HL-60 (cell line): ENCODE measurements at regions not wholly inside any gene's neighbourhood (a gene's known extent, or its start where the extent isn't known, plus 50 kb on each side); places are given as distances from the start of the nearest gene placed in this dataset.
"Not testable (repeated sequence)": the region's sequence is repeated elsewhere in the genome, so short reads cannot be mapped to it uniquely, and the experiment has no call there.

Experiments
- DNase-seq, 2 experiments: peaks; one replicate each; pipeline ENCODE4 v3.0.0-alpha.2; 2010 to 2020; ENCODE audit warnings: low read depth in 1 of 2, low spot score in 1 of 2
- H3K27ac ChIP-seq: fragments of 250-450 bp; sonication (Bioruptor Pico); replicated peaks from 2 replicates; pipeline ENCODE4 v1.5.1; 2020; ENCODE audit warnings: mild to moderate bottlenecking, moderate library complexity
- H3K27me3 ChIP-seq: fragments of 250-450 bp; sonication (Bioruptor Pico); 2 replicates; pipeline ENCODE4 v1.5.1; 2021; ENCODE audit warnings: mild to moderate bottlenecking, moderate library complexity; ENCODE audit not compliant: insufficient read depth, poor library complexity, severe bottlenecking
- H3K4me3 ChIP-seq: replicated peaks from 2 replicates; pipeline ENCODE4 v1.5.1; 2011; ENCODE audit warnings: mild to moderate bottlenecking, control low read depth, low read length; ENCODE audit not compliant: insufficient read depth
- GABPA ChIP-seq: IDR thresholded peaks from 2 replicates; pipeline ENCODE4 v1.6.1; 2012; ENCODE audit warnings: low read depth
- POLR2AphosphoS5 ChIP-seq: IDR thresholded peaks from 2 replicates; pipeline ENCODE4 v1.6.1; 2012; ENCODE audit warnings: low read depth
- SPI1 ChIP-seq: IDR thresholded peaks from 2 replicates; pipeline ENCODE4 v1.6.1; 2012; ENCODE audit warnings: low read depth, mild to moderate bottlenecking, borderline replicate concordance
- TF ChIP-seq, protein P1 (sequence below): IDR thresholded peaks from 2 replicates; pipeline ENCODE4 v1.6.1; 2012; ENCODE audit warnings: low read depth; ENCODE audit not compliant: insufficient replicate concordance
- TF ChIP-seq, protein P2 (sequence below): IDR thresholded peaks from one replicate; pipeline ENCODE4 v1.5.1; 2011; ENCODE audit warnings: low read length, control low read depth, inconsistent platforms; ENCODE audit not compliant: insufficient read depth

DNA sequence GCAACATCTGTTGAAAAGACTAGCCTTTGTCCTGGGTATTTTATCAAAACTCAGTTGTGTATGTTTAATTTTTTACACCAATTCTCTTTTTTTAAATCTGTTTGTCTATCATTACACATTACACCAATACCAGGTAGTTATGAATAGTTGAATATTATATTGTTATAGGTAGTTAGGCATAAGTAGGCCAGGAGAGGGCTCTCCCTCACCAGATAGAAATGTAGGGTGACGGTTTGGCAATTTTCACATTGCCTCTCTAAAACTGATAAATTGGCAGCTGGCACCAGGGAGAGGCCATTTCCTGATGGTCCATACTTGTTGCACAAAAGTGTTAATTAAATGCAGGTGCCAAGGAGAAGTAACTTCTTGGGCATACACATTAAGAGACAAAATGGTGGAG lies 483.1 kb upstream of the EPHA6 start:
- TF ChIP-seq, protein P1, sequence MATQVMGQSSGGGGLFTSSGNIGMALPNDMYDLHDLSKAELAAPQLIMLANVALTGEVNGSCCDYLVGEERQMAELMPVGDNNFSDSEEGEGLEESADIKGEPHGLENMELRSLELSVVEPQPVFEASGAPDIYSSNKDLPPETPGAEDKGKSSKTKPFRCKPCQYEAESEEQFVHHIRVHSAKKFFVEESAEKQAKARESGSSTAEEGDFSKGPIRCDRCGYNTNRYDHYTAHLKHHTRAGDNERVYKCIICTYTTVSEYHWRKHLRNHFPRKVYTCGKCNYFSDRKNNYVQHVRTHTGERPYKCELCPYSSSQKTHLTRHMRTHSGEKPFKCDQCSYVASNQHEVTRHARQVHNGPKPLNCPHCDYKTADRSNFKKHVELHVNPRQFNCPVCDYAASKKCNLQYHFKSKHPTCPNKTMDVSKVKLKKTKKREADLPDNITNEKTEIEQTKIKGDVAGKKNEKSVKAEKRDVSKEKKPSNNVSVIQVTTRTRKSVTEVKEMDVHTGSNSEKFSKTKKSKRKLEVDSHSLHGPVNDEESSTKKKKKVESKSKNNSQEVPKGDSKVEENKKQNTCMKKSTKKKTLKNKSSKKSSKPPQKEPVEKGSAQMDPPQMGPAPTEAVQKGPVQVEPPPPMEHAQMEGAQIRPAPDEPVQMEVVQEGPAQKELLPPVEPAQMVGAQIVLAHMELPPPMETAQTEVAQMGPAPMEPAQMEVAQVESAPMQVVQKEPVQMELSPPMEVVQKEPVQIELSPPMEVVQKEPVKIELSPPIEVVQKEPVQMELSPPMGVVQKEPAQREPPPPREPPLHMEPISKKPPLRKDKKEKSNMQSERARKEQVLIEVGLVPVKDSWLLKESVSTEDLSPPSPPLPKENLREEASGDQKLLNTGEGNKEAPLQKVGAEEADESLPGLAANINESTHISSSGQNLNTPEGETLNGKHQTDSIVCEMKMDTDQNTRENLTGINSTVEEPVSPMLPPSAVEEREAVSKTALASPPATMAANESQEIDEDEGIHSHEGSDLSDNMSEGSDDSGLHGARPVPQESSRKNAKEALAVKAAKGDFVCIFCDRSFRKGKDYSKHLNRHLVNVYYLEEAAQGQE = no peak
- TF ChIP-seq, protein P2, sequence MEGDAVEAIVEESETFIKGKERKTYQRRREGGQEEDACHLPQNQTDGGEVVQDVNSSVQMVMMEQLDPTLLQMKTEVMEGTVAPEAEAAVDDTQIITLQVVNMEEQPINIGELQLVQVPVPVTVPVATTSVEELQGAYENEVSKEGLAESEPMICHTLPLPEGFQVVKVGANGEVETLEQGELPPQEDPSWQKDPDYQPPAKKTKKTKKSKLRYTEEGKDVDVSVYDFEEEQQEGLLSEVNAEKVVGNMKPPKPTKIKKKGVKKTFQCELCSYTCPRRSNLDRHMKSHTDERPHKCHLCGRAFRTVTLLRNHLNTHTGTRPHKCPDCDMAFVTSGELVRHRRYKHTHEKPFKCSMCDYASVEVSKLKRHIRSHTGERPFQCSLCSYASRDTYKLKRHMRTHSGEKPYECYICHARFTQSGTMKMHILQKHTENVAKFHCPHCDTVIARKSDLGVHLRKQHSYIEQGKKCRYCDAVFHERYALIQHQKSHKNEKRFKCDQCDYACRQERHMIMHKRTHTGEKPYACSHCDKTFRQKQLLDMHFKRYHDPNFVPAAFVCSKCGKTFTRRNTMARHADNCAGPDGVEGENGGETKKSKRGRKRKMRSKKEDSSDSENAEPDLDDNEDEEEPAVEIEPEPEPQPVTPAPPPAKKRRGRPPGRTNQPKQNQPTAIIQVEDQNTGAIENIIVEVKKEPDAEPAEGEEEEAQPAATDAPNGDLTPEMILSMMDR = no peak
- TF ChIP-seq SPI1 = no peak
- no peak for TF ChIP-seq GABPA
- no peak for TF ChIP-seq POLR2AphosphoS5
- no peak overlapping the region for H3K27ac ChIP-seq
- H3K4me3 ChIP-seq = no peak overlapping the region
- H3K27me3 ChIP-seq = no peaks in the 10 kb centered on the region
- DNase-seq = no peak

DNA sequence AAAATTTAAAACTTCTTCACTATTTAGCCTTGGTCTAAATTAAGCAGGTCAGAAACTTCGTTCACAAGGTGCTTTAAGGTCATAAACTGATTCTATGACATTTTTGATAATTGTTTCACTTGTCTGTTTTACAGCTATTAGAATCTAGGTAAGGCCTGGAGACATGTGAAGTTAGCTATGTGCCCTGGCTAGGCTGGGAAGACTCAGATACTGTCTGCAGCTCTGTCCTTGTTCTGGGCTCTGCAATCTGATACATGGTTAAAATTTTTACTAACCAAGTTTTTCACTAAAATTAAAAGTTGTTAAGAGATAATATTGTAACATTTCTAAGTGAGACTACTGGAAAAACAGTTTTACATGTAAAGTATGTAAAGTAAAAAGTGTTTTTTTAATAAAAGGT lies 479.6 kb upstream of the EPHA6 start:
- no peak overlapping the region for H3K27ac ChIP-seq
- no peak for DNase-seq

DNA sequence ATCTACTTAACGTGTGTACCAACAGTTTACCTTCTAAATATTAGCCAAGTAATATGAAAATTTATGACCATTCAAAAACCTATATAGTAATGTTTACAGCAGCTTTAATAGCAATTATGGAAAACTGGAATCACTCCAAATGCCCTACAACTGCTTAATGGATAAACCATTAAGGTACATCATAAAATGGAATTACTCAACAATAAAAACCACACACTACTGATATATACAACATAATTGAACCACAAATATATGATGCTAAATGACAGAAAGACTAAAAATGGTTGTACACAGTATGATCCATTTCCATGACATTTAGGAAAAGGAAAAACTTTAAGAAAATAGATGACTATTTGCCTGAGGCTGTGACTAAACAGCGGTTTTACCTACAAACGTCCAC lies 467.1 kb upstream of the EPHA6 start:
- Histone ChIP-seq H3K27ac (no peak overlapping the region), H3K4me3 (no peak overlapping the region), H3K27me3 (no peaks in the 10 kb centered on the region)
- TF ChIP-seq, protein P2 = no peak
- TF ChIP-seq POLR2AphosphoS5 (no peak), SPI1 (no peak), GABPA (no peak)
- TF ChIP-seq, protein P1 = no peak
- DNase-seq = no peak

More for the DNA sequence above, 479.6 kb upstream of the EPHA6 start:
- TF ChIP-seq, protein P2 = no peak
- Histone ChIP-seq H3K27me3 (no peaks in the 10 kb centered on the region), H3K4me3 (no peak overlapping the region)

DNA sequence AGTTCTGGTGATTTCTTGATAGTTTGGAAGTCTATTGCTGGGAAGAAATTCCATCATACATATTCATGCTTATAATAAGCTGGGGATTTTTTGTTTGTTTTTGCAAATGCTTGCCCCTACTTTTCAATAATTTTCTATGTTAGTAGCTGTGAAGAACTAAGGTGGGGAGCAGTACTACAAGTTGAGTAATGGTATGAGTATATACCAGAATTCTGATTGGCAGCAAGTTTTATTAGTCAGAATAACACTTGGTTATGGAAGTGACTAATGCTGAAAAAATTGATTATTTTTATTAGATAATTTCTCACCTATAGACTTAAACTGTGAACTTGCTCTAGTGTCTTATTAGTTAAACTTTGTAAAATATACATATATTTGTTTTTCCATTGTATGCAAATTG lies 462.8 kb upstream of the EPHA6 start:
- not testable (repeated sequence) for H3K27ac ChIP-seq, DNase-seq, H3K4me3 ChIP-seq, H3K27me3 ChIP-seq
